ENCODE measurements at regions not wholly inside any gene's neighbourhood (a gene's known extent, or its start where the extent isn't known, plus 50 kb on each side); places are given as distances from the start of the nearest gene placed in this dataset.

DNA sequence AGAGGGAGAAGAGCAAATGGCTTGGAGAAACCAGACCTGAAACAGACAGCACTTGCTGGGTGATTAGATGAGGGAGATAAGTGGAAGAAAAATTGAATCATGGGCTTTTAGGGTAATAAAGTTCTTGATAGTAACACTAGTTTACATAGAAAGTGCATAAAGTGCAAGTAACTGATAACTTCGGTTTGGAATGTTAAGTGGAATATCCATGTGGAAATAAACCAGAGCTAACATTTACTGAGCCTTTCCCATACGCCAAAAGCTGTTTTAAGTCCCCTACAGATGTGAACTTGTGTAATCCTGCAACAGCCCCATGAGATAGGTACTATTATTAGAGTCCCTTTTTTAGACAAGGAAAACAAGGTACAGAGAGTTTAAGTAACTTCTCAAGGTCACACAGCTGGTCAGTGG, 77.1 kb upstream of the NUDT4 start:
- TF ChIP-seq, protein P1, sequence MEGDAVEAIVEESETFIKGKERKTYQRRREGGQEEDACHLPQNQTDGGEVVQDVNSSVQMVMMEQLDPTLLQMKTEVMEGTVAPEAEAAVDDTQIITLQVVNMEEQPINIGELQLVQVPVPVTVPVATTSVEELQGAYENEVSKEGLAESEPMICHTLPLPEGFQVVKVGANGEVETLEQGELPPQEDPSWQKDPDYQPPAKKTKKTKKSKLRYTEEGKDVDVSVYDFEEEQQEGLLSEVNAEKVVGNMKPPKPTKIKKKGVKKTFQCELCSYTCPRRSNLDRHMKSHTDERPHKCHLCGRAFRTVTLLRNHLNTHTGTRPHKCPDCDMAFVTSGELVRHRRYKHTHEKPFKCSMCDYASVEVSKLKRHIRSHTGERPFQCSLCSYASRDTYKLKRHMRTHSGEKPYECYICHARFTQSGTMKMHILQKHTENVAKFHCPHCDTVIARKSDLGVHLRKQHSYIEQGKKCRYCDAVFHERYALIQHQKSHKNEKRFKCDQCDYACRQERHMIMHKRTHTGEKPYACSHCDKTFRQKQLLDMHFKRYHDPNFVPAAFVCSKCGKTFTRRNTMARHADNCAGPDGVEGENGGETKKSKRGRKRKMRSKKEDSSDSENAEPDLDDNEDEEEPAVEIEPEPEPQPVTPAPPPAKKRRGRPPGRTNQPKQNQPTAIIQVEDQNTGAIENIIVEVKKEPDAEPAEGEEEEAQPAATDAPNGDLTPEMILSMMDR (IDR thresholded peaks at IDR 0.05) = no peak
- TF ChIP-seq POLR2A (IDR thresholded peaks at IDR 0.05) (no peak), EP300 (IDR thresholded peaks at IDR 0.05) (no peak)

Measured in tibial nerve (tissue), 4 donors.